ENCODE measurements at regions not wholly inside any gene's neighbourhood (a gene's known extent, or its start where the extent isn't known, plus 50 kb on each side); places are given as distances from the start of the nearest gene placed in this dataset.

GRCh38 chr5:114909424-114909823, 260.3 kb downstream of the TRIM36 start:
- TF ChIP-seq ZNF622 (IDR thresholded peaks at IDR 0.05) (no peak), ZNF592 (IDR thresholded peaks at IDR 0.05) (no peak), POU2F2 (IDR thresholded peaks at IDR 0.05; ENCODE audit: borderline replicate concordance, low read depth, low read length) (no peak), ESRRA (IDR thresholded peaks at IDR 0.05; ENCODE audit: low read length) (no peak), POLR2AphosphoS5 (IDR thresholded peaks at IDR 0.05; ENCODE audit: low read length) (no peak), POLR2AphosphoS2 (IDR thresholded peaks at IDR 0.05; ENCODE audit: low read depth, low read length) (no peak), USF2 (IDR thresholded peaks at IDR 0.05; ENCODE audit: borderline replicate concordance, low read depth, low read length) (no peak)
